H1 (cell line): ENCODE measurements at regions not wholly inside any gene's neighbourhood (a gene's known extent, or its start where the extent isn't known, plus 50 kb on each side); places are given as distances from the start of the nearest gene placed in this dataset.

Source experiments
- CTCF ChIA-PET: fragments of 300-600 bp; sonication (Branson Sonifier 250); formaldehyde crosslinking; loops from one replicate; lab custom pipeline; 2021; ENCODE audit not compliant: partially characterized antibody; lab: Charles Lee
- POLR2A ChIA-PET: fragments of 300-600 bp; sonication (Branson Sonifier 250); formaldehyde crosslinking; loops from one replicate; lab custom pipeline; 2021; ENCODE audit warnings: inconsistent platforms; ENCODE audit not compliant: partially characterized antibody; lab: Charles Lee
- DNase-seq, 2 experiments: peaks; one replicate each; pipeline versions ENCODE4 v3.0.0 to v3.0.0-alpha.2; 2010 to 2022; ENCODE audit warnings: low spot score in 2 of 2, low read depth in 1 of 2, mixed read lengths in 1 of 2
- FAIRE-seq: peaks from 2 replicates; lab custom pipeline; 2011; peaks lifted over from hg19 to GRCh38; lab: Jason Lieb, UNC
- H2AFZ ChIP-seq: 2 replicates; pipeline ENCODE4 v1.8.1; 2012; ENCODE audit warnings: low read length, inconsistent platforms
- H2AK5ac ChIP-seq: 2 replicates; pipeline ENCODE4 v1.6.1; 2013; ENCODE audit warnings: low read depth, low read length
- H2BK120ac ChIP-seq: replicated peaks from 2 replicates; pipeline ENCODE3; 2013; ENCODE audit warnings: low read depth, low read length, inconsistent platforms
- H2BK12ac ChIP-seq: 2 replicates; pipeline ENCODE4 v1.6.1; 2013; ENCODE audit warnings: low read depth, low read length
- H2BK15ac ChIP-seq: 2 replicates; pipeline ENCODE4 v1.6.1; 2013; ENCODE audit warnings: low read length
- H2BK20ac ChIP-seq: 2 replicates; pipeline ENCODE4 v1.6.1; 2013; ENCODE audit warnings: low read length
- H2BK5ac ChIP-seq: 2 replicates; pipeline ENCODE4 v1.6.1; 2013; ENCODE audit warnings: low read depth, low read length
- H3K14ac ChIP-seq: 2 replicates; pipeline ENCODE4 v1.6.1; 2013; ENCODE audit warnings: inconsistent platforms; ENCODE audit not compliant: insufficient read length
- H3K18ac ChIP-seq: 2 replicates; pipeline ENCODE4 v1.6.1; 2013; ENCODE audit warnings: low read length; ENCODE audit errors: extremely low read depth
- H3K23ac ChIP-seq: 2 replicates; pipeline ENCODE4 v1.6.1; 2013; ENCODE audit warnings: inconsistent platforms; ENCODE audit not compliant: insufficient read length
- H3K23me2 ChIP-seq: 2 replicates; pipeline ENCODE4 v1.6.1; 2013; ENCODE audit warnings: low read depth, low read length
- H3K27ac ChIP-seq: 2 replicates; pipeline ENCODE4 v1.6.1; 2011; ENCODE audit warnings: low read depth, low read length, inconsistent platforms
- H3K27me3 ChIP-seq, 4 experiments: replicated peaks in 1 of 4; 1 replicate in 1 of 4; 2 replicates in 3 of 4; pipeline versions ENCODE4 v1.6.1 to v1.8.1; 2011 to 2013; ENCODE audit warnings: low read length in 3 of 4, mild to moderate bottlenecking in 3 of 4, inconsistent platforms in 2 of 4, mixed read lengths in 2 of 4, moderate library complexity in 1 of 4; ENCODE audit not compliant: control insufficient read depth in 3 of 4, insufficient read depth in 3 of 4; ENCODE audit errors: extremely low read depth in 1 of 4
- H3K36me3 ChIP-seq, 4 experiments: 2 replicates each; pipeline versions ENCODE4 v1.6.1 to v1.8.1; 2011 to 2013; ENCODE audit warnings: mild to moderate bottlenecking in 4 of 4, low read length in 3 of 4, moderate library complexity in 2 of 4, control low read depth in 1 of 4, inconsistent platforms in 1 of 4; ENCODE audit not compliant: insufficient read depth in 4 of 4, control insufficient read depth in 2 of 4
- H3K4ac ChIP-seq: replicated peaks from 2 replicates; pipeline ENCODE3; 2013; ENCODE audit warnings: low read length, low read depth, mixed read lengths, inconsistent platforms; ENCODE audit not compliant: insufficient read length
- H3K4me1 ChIP-seq, 4 experiments: replicated peaks in 1 of 4; 1 replicate in 1 of 4; 2 replicates in 3 of 4; pipeline versions ENCODE4 v1.6.1 to v1.8.1; 2011 to 2013; ENCODE audit warnings: low read length in 3 of 4, inconsistent platforms in 2 of 4, mixed read lengths in 1 of 4; ENCODE audit not compliant: insufficient read depth in 4 of 4, control insufficient read depth in 3 of 4
- H3K4me2 ChIP-seq, 2 experiments: 2 replicates each; pipeline versions ENCODE4 v1.6.1 to v1.8.1; 2011 to 2013; ENCODE audit warnings: low read depth in 2 of 2, low read length in 2 of 2, control low read depth in 1 of 2, inconsistent platforms in 1 of 2, mild to moderate bottlenecking in 1 of 2; ENCODE audit not compliant: insufficient read depth in 1 of 2
- H3K4me3 ChIP-seq, 4 experiments: fragments of 200-600, 300-600 bp in 1 of 4; sonication (generic), shearing (Covaris generic), sonication (Bioruptor Twin) in 1 of 4; 2 replicates each; pipeline versions ENCODE4 v1.5.1 to v1.8.1; 2011 to 2016; ENCODE audit warnings: low read length in 4 of 4, low read depth in 3 of 4, control low read depth in 2 of 4, inconsistent platforms in 2 of 4, mild to moderate bottlenecking in 2 of 4, mixed read lengths in 1 of 4, moderate library complexity in 1 of 4; ENCODE audit not compliant: insufficient read depth in 2 of 4; ENCODE audit errors: extremely low read depth in 1 of 4
- H3K56ac ChIP-seq: replicated peaks from 2 replicates; pipeline ENCODE3; 2013; ENCODE audit warnings: low read depth, mild to moderate bottlenecking, mixed read lengths, low read length, inconsistent platforms; ENCODE audit not compliant: insufficient read length
- H3K79me1 ChIP-seq: 2 replicates; pipeline ENCODE4 v1.6.1; 2013; ENCODE audit warnings: low read depth, low read length, control low read depth
- H3K79me2 ChIP-seq, 2 experiments: 2 replicates each; pipeline versions ENCODE4 v1.6.1 to v1.8.1; 2012 to 2013; ENCODE audit warnings: low read length in 2 of 2, mild to moderate bottlenecking in 2 of 2, inconsistent platforms in 1 of 2; ENCODE audit not compliant: insufficient read depth in 2 of 2, control insufficient read depth in 1 of 2
- H3K9ac ChIP-seq, 4 experiments: replicated peaks in 1 of 4; 1 replicate in 1 of 4; 2 replicates in 3 of 4; pipeline versions ENCODE4 v1.6.1 to v1.8.1; 2011 to 2013; ENCODE audit warnings: low read depth in 3 of 4, low read length in 3 of 4, control low read depth in 2 of 4, mild to moderate bottlenecking in 2 of 4, moderate library complexity in 2 of 4, inconsistent platforms in 1 of 4; ENCODE audit errors: extremely low read depth in 1 of 4
- H3K9me3 ChIP-seq, 2 experiments: 2 replicates each; pipeline versions ENCODE4 v1.6.1 to v1.8.1; 2012 to 2013; ENCODE audit warnings: mild to moderate bottlenecking in 2 of 2, moderate library complexity in 2 of 2, control low read depth in 1 of 2, inconsistent platforms in 1 of 2, low read depth in 1 of 2, low read length in 1 of 2, mixed read lengths in 1 of 2; ENCODE audit not compliant: insufficient read depth in 2 of 2
- H4K20me1 ChIP-seq, 2 experiments: replicated peaks in 1 of 2; 2 replicates each; pipeline versions ENCODE3 to v1.8.1; 2011 to 2013; ENCODE audit warnings: inconsistent platforms in 2 of 2, low read length in 2 of 2, mild to moderate bottlenecking in 1 of 2; ENCODE audit not compliant: insufficient read depth in 2 of 2, control insufficient read depth in 1 of 2
- H4K5ac ChIP-seq: 2 replicates; pipeline ENCODE4 v1.6.1; 2013; ENCODE audit warnings: low read length, low read depth, mixed read lengths, inconsistent platforms; ENCODE audit not compliant: insufficient read length
- H4K8ac ChIP-seq: 2 replicates; pipeline ENCODE4 v1.8.0; 2013; ENCODE audit warnings: mild to moderate bottlenecking, moderate library complexity, low read length, inconsistent platforms; ENCODE audit not compliant: insufficient read depth; ENCODE audit errors: extremely low read depth
- H4K91ac ChIP-seq: replicated peaks from 2 replicates; pipeline ENCODE3; 2013; ENCODE audit warnings: low read length, mixed read lengths, inconsistent platforms; ENCODE audit not compliant: insufficient read length
- BACH1 ChIP-seq: IDR thresholded peaks from 2 replicates; pipeline ENCODE4 v1.6.1; 2012; ENCODE audit warnings: low read length, improper control_type of control experiment
- CHD1 ChIP-seq: IDR thresholded peaks from 2 replicates; pipeline ENCODE4 v1.6.1; 2012; ENCODE audit warnings: low read depth, low read length, improper control_type of control experiment
- CREB1 ChIP-seq: IDR thresholded peaks from 2 replicates; pipeline ENCODE4 v1.6.1; 2012; ENCODE audit warnings: inconsistent platforms
- CTCF ChIP-seq, 3 experiments: IDR thresholded peaks; 1 replicate in 2 of 3; 2 replicates in 1 of 3; pipeline versions ENCODE4 v1.5.1 to v1.6.1; 2011; ENCODE audit warnings: low read length in 3 of 3, mild to moderate bottlenecking in 3 of 3, inconsistent platforms in 2 of 3, low read depth in 1 of 3, moderate library complexity in 1 of 3; ENCODE audit not compliant: insufficient read depth in 1 of 3; ENCODE audit errors: control extremely low read depth in 1 of 3
- FOSL1 ChIP-seq: IDR thresholded peaks from 2 replicates; pipeline ENCODE4 v1.6.1; 2011; ENCODE audit warnings: mild to moderate bottlenecking, low read depth, low read length, moderate library complexity; ENCODE audit not compliant: insufficient read depth
- KDM5A ChIP-seq: fragments of 200-600 bp; IDR thresholded peaks from 2 replicates; pipeline ENCODE4 v1.7.1; 2012; ENCODE audit warnings: mild to moderate bottlenecking, low read length, inconsistent platforms, mixed read lengths
- MAFK ChIP-seq: IDR thresholded peaks from 2 replicates; pipeline ENCODE4 v1.6.1; 2012; ENCODE audit warnings: low read depth, mild to moderate bottlenecking, improper control_type of control experiment, low read length
- SIX5 ChIP-seq: IDR thresholded peaks from 2 replicates; pipeline ENCODE4 v1.6.1; 2011; ENCODE audit warnings: mild to moderate bottlenecking, low read depth, low read length
- SP1 ChIP-seq: IDR thresholded peaks from 2 replicates; pipeline ENCODE4 v1.6.1; 2011; ENCODE audit warnings: low read depth, low read length
- SP4 ChIP-seq: IDR thresholded peaks from 2 replicates; pipeline ENCODE4 v1.6.1; 2012; ENCODE audit warnings: low read length, inconsistent platforms
- TAF7 ChIP-seq: optimal IDR thresholded peaks from 2 replicates; pipeline ENCODE3; 2011; ENCODE audit warnings: low read depth, mild to moderate bottlenecking, inconsistent platforms, low read length, moderate library complexity, borderline replicate concordance
- TBP ChIP-seq: IDR thresholded peaks from 2 replicates; pipeline ENCODE4 v1.6.1; 2011; ENCODE audit warnings: low read depth, low read length, improper control_type of control experiment
- TCF12 ChIP-seq: IDR thresholded peaks from 2 replicates; pipeline ENCODE4 v1.6.1; 2011; ENCODE audit warnings: low read depth, mild to moderate bottlenecking, low read length
- WGBS, 2 experiments: shearing (Covaris generic) in 1 of 2; methylation state at CpG; one replicate each; pipeline versions ENCODE4 v1.1.6 to v1.1.7; 2013 to 2015; ENCODE audit warnings: low lambda C conversion rate in 2 of 2, mixed read lengths in 2 of 2, inconsistent platforms in 1 of 2, low coverage in 1 of 2, missing lambda C conversion rate in 1 of 2; ENCODE audit not compliant: insufficient replicate concordance in 2 of 2, insufficient coverage in 1 of 2, insufficient read length in 1 of 2; ENCODE audit errors: extremely low coverage in 1 of 2, missing lambda C conversion rate in 1 of 2; 5-methylcytosine and 5-hydroxymethylcytosine counted together

- Histone ChIP-seq H3K4ac (no peak overlapping the region), H3K79me1 (no peaks in the 10 kb centered on the region), H3K4me3 (no peak overlapping the region), H3K23me2 (no peaks in the 10 kb centered on the region; the same call in 1 of the 2 replicates), H4K8ac (no peak overlapping the region), H3K4me2 (no peak overlapping the region), H2AFZ (no peak overlapping the region), H2BK12ac (no peak overlapping the region), H3K9ac (no peak overlapping the region), H3K4me1 (no peaks in the 10 kb centered on the region), H3K9me3 (no peaks in the 10 kb centered on the region), H2BK15ac (no peak overlapping the region), H4K5ac (no peak overlapping the region), H3K27me3 (no peaks in the 10 kb centered on the region), H2BK120ac (no peak overlapping the region), H2BK20ac (no peak overlapping the region), H3K36me3 (no peaks in the 10 kb centered on the region), H3K23ac (no peak overlapping the region), H4K91ac (no peak overlapping the region), H2BK5ac (no peak overlapping the region; the same call in 1 of the 2 replicates), H3K27ac (no peak overlapping the region), H3K79me2 (no peaks in the 10 kb centered on the region), H3K14ac (no peak overlapping the region), H3K18ac (no peak overlapping the region), H4K20me1 (no peaks in the 10 kb centered on the region), H2AK5ac (no peak overlapping the region), H3K56ac (no peak overlapping the region)
- DNase-seq (peak in 1 of 2 experiments; percentile 19), FAIRE-seq (no peak)
- ChIA-PET CTCF (interaction anchor here (1.4 kb wide), 1 partner anchor 9 kb away, joined by 5 read pairs; no protein-coding TSS in a partner anchor), POLR2A (no interaction called here)
- WGBS, 2 experiments, result 92% methylated on average over 4 of the region's 4 CpGs; no CpG with 5 or more reads in 1 of the 2 experiments
- TF ChIP-seq KDM5A (no peak), TAF7 (no peak), SP1 (no peak), BACH1 (no peak), CHD1 (no peak), TBP (no peak), TCF12 (no peak), FOSL1 (no peak), SP4 (no peak), CTCF (IDR thresholded peaks at IDR 0.05; ENCODE audit: control extremely low read depth in 1 of 3, insufficient read depth in 1 of 3, low read depth in 1 of 3, low read length in 3 of 3) (no peak), SIX5 (no peak), CREB1 (no peak), MAFK (no peak)
Measured at GRCh38 chr1:208524376-208524775, 280.2 kb upstream of the PLXNA2 start.
